Calu3 (cell line): ENCODE measurements at regions not wholly inside any gene's neighbourhood (a gene's known extent, or its start where the extent isn't known, plus 50 kb on each side); places are given as distances from the start of the nearest gene placed in this dataset.

Source experiments
- BruUV-seq: library from RNA; stranded (reverse); fragments of 400-500 nt; replicated peaks from 2 replicates; lab custom pipeline; 2021; lab: Mats Ljungman, UMichigan
- CTCF ChIA-PET: fragments of 300-600 bp; sonication (Branson Sonifier 250); formaldehyde crosslinking; loops from one replicate; lab custom pipeline; 2022; ENCODE audit warnings: antibody characterized with exemption; lab: Charles Lee
- DNase-seq: peaks from one replicate; pipeline ENCODE4 v3.0.0; 2022
- H3K27ac Mint-ChIP-seq: one replicate; pipeline ENCODE4 v1.8.0; 2022; ENCODE audit warnings: mixed read lengths; ENCODE audit not compliant: unreplicated experiment
- H3K27me3 Mint-ChIP-seq: one replicate; pipeline ENCODE4 v1.8.0; 2022; ENCODE audit warnings: mixed read lengths; ENCODE audit not compliant: unreplicated experiment
- H3K36me3 Mint-ChIP-seq: one replicate; pipeline ENCODE4 v1.8.0; 2022; ENCODE audit warnings: mild to moderate bottlenecking, moderate library complexity, mixed read lengths; ENCODE audit not compliant: insufficient read depth, unreplicated experiment
- H3K4me1 Mint-ChIP-seq: one replicate; pipeline ENCODE4 v1.8.0; 2022; ENCODE audit warnings: mild to moderate bottlenecking, low read depth, mixed read lengths; ENCODE audit not compliant: unreplicated experiment
- H3K4me3 Mint-ChIP-seq: one replicate; pipeline ENCODE4 v1.8.0; 2022; ENCODE audit warnings: mild to moderate bottlenecking, low read depth, moderate library complexity, mixed read lengths; ENCODE audit not compliant: unreplicated experiment
- H3K9me3 Mint-ChIP-seq: one replicate; pipeline ENCODE4 v1.8.0; 2022; ENCODE audit warnings: low read depth, mixed read lengths; ENCODE audit not compliant: unreplicated experiment
- CTCF ChIP-seq: fragments of 200-600 bp; IDR thresholded peaks from one replicate; pipeline ENCODE4 v1.8.0; 2022; ENCODE audit warnings: antibody characterized with exemption; ENCODE audit not compliant: unreplicated experiment
- intact Hi-C: fragments of 100-400 bp; cut with micrococcal nuclease; formaldehyde crosslinking; loops from one replicate; pipeline ENCODE4 v1.10.0; 2022; ENCODE audit not compliant: unreplicated experiment

DNA sequence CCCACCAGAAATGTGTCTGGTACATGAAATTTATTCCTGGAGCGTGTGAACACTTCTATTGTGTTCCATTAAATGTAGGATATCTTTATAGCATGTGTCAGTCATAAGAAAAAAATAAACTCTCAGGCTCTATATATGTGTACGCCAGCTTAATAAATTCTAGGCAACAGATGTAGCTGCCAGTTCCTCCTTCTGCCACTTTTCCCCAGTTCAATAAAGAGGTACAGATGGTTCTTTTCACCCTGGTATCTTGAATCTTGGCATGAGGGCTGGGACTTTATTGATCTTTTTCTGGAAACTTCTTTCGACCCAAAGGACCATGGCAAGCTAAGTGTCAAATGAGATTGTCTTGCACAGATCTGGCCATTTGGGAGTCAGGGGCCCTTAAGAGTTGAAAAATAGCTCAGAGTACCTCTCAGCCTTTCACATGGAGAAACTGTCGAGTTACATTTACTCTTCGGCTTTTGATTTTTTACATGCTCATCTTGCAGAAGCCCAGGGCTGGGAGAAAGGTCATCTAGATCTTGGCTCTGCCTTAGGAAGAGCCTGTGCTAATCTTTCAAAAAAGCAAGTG lies 240.9 kb downstream of the DOK5 start:
- BruUV-seq, result no TSS peak
- CTCF ChIA-PET, result no interaction called here
- no peaks in the 10 kb centered on the region for H3K4me1 Mint-ChIP-seq
- no peak for TF ChIP-seq CTCF
- H3K27ac Mint-ChIP-seq, result no peak overlapping the region
- intact Hi-C loops, result no loop called here
- DNase-seq, result no peak
- no peaks in the 10 kb centered on the region for H3K36me3 Mint-ChIP-seq
- peaks cover 64% of the 10 kb centered on the region for H3K27me3 Mint-ChIP-seq
- no peak overlapping the region for H3K4me3 Mint-ChIP-seq
- no peaks in the 10 kb centered on the region for H3K9me3 Mint-ChIP-seq

DNA sequence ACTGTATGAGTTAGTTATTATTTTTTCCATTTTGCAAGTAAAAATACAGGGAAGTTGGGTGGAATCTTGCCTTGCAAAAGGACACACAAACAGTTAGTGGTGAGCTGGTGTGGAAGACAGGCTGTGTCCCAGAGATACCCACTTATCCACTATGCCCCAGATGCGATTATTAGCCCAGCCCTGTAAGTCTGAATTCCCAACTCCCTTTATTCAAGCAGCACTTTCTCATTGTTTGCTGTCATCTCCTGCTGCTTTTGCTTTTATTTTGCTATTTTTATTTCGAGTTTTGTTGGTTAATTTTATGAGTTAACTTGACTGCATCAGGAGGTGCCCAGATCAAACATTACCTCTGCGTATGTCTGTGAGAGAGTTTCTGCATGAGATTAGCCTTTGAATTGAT lies 239.4 kb downstream of the DOK5 start:
- Mint-ChIP-seq H3K27ac (no peak overlapping the region), H3K36me3 (no peaks in the 10 kb centered on the region), H3K9me3 (no peaks in the 10 kb centered on the region), H3K4me3 (no peak overlapping the region), H3K4me1 (no peaks in the 10 kb centered on the region), H3K27me3 (peaks cover 78% of the 10 kb centered on the region)
- no peak for DNase-seq
- no peak for TF ChIP-seq CTCF
- CTCF ChIA-PET, result no interaction called here
- intact Hi-C loops, result no loop called here
- BruUV-seq, result no TSS peak

- CTCF ChIA-PET, result no interaction called here
- H3K27ac Mint-ChIP-seq, result no peak overlapping the region
These were observed 238.3 kb downstream of the DOK5 start for GRCh38 chr20:54713727-54714126.

DNA sequence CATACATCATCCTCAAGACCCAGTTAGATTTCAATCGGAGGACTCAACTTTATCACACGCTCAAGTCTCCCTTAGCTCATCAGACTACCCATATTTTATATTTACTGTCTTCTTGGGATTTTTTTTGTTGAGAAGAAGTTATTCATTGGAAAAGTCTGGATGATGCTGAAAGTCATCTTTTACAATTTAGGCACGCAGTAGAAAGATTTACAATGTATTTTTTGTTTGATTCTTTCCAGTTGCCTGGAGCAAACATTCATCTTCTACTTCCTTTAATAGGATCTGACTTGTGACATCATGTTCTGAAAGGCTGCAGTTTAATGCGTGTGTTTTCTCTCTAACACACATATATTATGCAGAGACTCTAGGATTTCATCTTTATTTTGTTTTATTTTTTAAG lies 235.7 kb downstream of the DOK5 start:
- CTCF ChIA-PET, result no interaction called here
- no TSS peak for BruUV-seq
- no peaks in the 10 kb centered on the region for H3K36me3 Mint-ChIP-seq

More at GRCh38 chr20:54713727-54714126, 238.3 kb downstream of the DOK5 start:
- Mint-ChIP-seq H3K4me3 (no peak overlapping the region), H3K27me3 (peaks cover 80% of the 10 kb centered on the region), H3K36me3 (no peaks in the 10 kb centered on the region), H3K9me3 (no peaks in the 10 kb centered on the region), H3K4me1 (no peaks in the 10 kb centered on the region)
- DNase-seq, result no peak
- TF ChIP-seq CTCF, result no peak
- intact Hi-C loops, result no loop called here
- no TSS peak for BruUV-seq

More for the DNA sequence above, 235.7 kb downstream of the DOK5 start:
- no peak for DNase-seq
- intact Hi-C loops, result no loop called here
- H3K4me3 Mint-ChIP-seq, result no peak overlapping the region
- H3K9me3 Mint-ChIP-seq, result no peaks in the 10 kb centered on the region
- no peaks in the 10 kb centered on the region for H3K4me1 Mint-ChIP-seq
- H3K27me3 Mint-ChIP-seq, result peaks cover 60% of the 10 kb centered on the region
- no peak overlapping the region for H3K27ac Mint-ChIP-seq
- TF ChIP-seq CTCF, result no peak
